Neutrophil (primary cell): ENCODE measurements at regions not wholly inside any gene's neighbourhood (a gene's known extent, or its start where the extent isn't known, plus 50 kb on each side); places are given as distances from the start of the nearest gene placed in this dataset.

Source experiments
- H3K27ac ChIP-seq: fragments of 200-600 bp; sonication (generic); 2 replicates; pipeline ENCODE4 v1.5.1; 2016; ENCODE audit warnings: mild to moderate bottlenecking, moderate library complexity
- H3K27me3 ChIP-seq: fragments of 200-600 bp; sonication (generic); 2 replicates; pipeline ENCODE4 v1.6.0; 2016; ENCODE audit warnings: mild to moderate bottlenecking
- H3K36me3 ChIP-seq: fragments of 200-600 bp; sonication (generic); 2 replicates; pipeline ENCODE4 v1.5.1; 2017
- H3K4me1 ChIP-seq, 2 experiments: fragments of 200-600 bp in 1 of 2; sonication (generic) in 1 of 2; 1 replicate in 1 of 2; 2 replicates in 1 of 2; pipeline versions ENCODE4 v1.5.1 to v1.6.1; 2013 to 2016; ENCODE audit warnings: low read depth in 1 of 2, low read length in 1 of 2, mild to moderate bottlenecking in 1 of 2, moderate library complexity in 1 of 2; ENCODE audit not compliant: control insufficient read depth in 1 of 2, insufficient read depth in 1 of 2
- H3K4me3 ChIP-seq, 2 experiments: fragments of 200-600 bp in 1 of 2; sonication (generic) in 1 of 2; 1 replicate in 1 of 2; 2 replicates in 1 of 2; pipeline ENCODE4 v1.5.1; 2013 to 2016; ENCODE audit warnings: low read depth in 1 of 2, low read length in 1 of 2, mild to moderate bottlenecking in 1 of 2, moderate library complexity in 1 of 2
- H3K9me3 ChIP-seq: fragments of 200-600 bp; sonication (generic); 2 replicates; pipeline ENCODE4 v1.5.1; 2016
- TF ChIP-seq, protein P1 (sequence below): fragments of 200-600 bp; sonication (generic); IDR thresholded peaks from 2 replicates; pipeline ENCODE4 v1.5.1; 2016; ENCODE audit warnings: antibody characterized with exemption

DNA sequence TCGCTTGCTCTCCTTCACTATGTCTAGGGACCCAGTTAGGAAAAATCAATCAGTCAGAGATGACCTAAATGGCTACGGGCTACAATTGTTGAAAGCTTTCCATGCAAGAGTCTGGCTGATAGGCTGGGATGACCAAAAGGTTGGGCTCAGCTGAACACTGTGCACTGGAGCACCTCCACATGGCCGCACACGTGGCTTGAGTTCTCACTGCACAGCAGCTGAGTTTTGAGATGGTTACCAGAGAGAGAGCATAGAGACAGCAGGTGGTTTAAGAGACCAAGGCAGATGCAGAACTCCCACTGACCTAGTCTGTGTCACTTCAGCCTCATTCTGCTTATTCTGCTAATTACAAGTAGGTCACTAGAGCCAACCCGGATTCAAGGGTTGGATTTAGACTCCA, 2354.8 kb upstream of the C9orf72 start:
- Histone ChIP-seq H3K27ac (no peak overlapping the region), H3K9me3 (no peaks in the 10 kb centered on the region), H3K27me3 (no peaks in the 10 kb centered on the region), H3K4me1 (no peaks in the 10 kb centered on the region), H3K4me3 (no peak overlapping the region), H3K36me3 (no peaks in the 10 kb centered on the region)
- TF ChIP-seq, protein P1, sequence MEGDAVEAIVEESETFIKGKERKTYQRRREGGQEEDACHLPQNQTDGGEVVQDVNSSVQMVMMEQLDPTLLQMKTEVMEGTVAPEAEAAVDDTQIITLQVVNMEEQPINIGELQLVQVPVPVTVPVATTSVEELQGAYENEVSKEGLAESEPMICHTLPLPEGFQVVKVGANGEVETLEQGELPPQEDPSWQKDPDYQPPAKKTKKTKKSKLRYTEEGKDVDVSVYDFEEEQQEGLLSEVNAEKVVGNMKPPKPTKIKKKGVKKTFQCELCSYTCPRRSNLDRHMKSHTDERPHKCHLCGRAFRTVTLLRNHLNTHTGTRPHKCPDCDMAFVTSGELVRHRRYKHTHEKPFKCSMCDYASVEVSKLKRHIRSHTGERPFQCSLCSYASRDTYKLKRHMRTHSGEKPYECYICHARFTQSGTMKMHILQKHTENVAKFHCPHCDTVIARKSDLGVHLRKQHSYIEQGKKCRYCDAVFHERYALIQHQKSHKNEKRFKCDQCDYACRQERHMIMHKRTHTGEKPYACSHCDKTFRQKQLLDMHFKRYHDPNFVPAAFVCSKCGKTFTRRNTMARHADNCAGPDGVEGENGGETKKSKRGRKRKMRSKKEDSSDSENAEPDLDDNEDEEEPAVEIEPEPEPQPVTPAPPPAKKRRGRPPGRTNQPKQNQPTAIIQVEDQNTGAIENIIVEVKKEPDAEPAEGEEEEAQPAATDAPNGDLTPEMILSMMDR, result no peak

DNA sequence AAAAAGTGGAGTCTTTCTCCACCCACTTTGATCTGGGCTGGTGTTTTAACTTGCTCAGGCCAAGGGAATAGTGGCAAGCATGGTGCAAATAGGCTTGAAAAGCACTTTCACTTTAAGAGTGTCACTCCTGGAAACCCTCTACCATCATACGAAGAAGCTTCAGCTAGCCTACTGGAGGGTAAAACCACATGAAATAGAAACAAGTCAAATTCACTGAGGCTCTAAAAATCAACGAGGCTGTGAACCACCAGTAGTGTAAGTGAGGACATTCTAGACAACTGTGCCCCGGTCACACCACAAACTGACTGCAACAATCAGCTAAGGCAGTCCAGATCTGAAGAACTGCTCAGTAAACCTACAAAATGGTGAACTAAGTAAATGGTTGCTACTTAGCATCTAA, 2366.3 kb upstream of the C9orf72 start:
- H3K4me1 ChIP-seq, result no peaks in the 10 kb centered on the region

DNA sequence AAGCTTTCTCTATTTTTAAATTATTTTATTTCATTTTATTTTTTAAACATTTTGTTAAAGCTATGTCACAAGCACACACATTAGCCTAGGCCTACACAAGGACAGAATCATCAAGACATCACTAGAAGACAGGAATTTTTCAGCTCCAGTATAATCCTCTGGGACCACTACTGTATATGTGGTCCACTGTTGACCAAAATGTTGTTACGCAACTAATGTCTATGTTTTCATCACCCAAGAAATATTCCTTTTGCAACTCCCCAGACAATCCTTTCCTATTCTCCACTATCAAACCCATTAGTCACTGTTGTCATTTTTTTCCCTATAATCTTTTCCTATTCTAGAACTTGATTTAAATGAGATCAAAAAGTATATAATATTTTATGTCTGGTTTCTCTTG, 2371.7 kb upstream of the C9orf72 start:
- H3K36me3 ChIP-seq, result no peaks in the 10 kb centered on the region
- TF ChIP-seq, protein P1, result no peak
- no peaks in the 10 kb centered on the region for H3K4me1 ChIP-seq
- H3K4me3 ChIP-seq, result no peak overlapping the region
- no peaks in the 10 kb centered on the region for H3K9me3 ChIP-seq
- no peak overlapping the region for H3K27ac ChIP-seq
- H3K27me3 ChIP-seq, result no peaks in the 10 kb centered on the region

More for the DNA sequence above, 2366.3 kb upstream of the C9orf72 start:
- Histone ChIP-seq H3K4me3 (no peak overlapping the region), H3K27me3 (no peaks in the 10 kb centered on the region), H3K9me3 (no peaks in the 10 kb centered on the region), H3K27ac (no peak overlapping the region), H3K36me3 (no peaks in the 10 kb centered on the region)
- TF ChIP-seq, protein P1, result no peak

DNA sequence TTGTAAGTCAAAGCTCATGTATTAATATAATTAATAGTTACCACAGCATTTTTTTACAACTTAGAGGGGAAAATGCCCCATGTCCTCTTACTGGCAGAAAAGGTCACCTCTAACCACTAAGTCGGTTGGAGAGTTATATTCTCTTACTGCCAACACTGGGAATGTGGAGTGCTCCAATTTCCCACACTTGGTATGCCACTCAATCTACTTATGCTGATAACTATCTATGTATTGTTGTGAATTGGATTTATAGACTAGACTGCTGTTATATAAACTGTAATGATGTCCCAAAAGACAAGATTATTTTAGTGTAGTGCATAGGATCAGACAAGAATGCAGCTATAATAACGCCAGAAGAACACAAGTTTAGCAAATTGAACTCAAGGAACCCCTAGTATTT, 2385.2 kb upstream of the C9orf72 start:
- no peaks in the 10 kb centered on the region for H3K9me3 ChIP-seq
- no peak overlapping the region for H3K4me3 ChIP-seq

DNA sequence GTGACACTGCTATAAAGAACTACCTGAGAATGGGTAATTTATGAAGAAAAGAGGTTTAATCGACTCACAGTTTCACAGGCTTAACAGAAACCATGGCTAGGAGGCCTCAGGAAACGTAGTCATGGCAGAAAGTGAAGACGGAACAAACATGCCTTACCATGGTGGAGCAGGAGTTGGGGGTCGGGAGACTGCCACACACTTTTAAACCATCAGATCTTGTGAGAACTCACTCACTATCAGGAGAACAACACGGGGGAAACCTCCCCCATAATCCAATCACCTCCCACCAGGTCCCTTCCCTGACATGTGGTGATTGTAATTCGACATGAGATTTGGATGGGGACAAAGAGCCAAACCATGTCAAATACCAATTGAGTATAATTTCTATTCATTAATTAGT, 2392.6 kb upstream of the C9orf72 start:
- H3K27ac ChIP-seq, result no peak overlapping the region
- H3K4me1 ChIP-seq, result no peaks in the 10 kb centered on the region
- no peaks in the 10 kb centered on the region for H3K36me3 ChIP-seq
- TF ChIP-seq, protein P1, result no peak
- no peaks in the 10 kb centered on the region for H3K9me3 ChIP-seq
- no peak overlapping the region for H3K4me3 ChIP-seq
- H3K27me3 ChIP-seq, result no peaks in the 10 kb centered on the region

More for the DNA sequence above, 2385.2 kb upstream of the C9orf72 start:
- TF ChIP-seq, protein P1, result no peak
- no peak overlapping the region for H3K27ac ChIP-seq
- H3K36me3 ChIP-seq, result no peaks in the 10 kb centered on the region
- H3K27me3 ChIP-seq, result no peaks in the 10 kb centered on the region
- no peaks in the 10 kb centered on the region for H3K4me1 ChIP-seq

DNA sequence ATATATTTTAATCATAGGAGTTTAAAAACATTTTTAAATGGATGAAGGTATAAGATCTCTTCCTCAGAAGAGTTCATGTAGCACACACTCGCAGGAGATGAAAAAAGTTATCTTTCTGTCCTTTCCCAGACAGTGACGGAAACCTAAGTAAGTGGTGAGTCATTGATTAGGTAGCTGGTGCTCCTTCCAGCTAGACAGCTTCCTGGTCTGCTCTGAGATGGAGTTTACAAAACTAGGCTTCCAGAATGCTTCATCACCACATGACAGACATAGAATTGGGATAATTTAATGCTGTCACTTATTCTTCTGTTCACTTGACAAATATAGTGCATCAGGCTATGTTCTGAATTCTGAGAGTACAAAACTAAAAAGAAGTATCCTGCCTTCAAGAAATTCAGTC, 2393.0 kb upstream of the C9orf72 start:
- no peaks in the 10 kb centered on the region for H3K9me3 ChIP-seq
- H3K27ac ChIP-seq, result no peak overlapping the region
- TF ChIP-seq, protein P1, result no peak
- no peaks in the 10 kb centered on the region for H3K4me1 ChIP-seq
- no peak overlapping the region for H3K4me3 ChIP-seq
- H3K36me3 ChIP-seq, result no peaks in the 10 kb centered on the region
- H3K27me3 ChIP-seq, result no peaks in the 10 kb centered on the region
